ENCODE measurements at regions not wholly inside any gene's neighbourhood (a gene's known extent, or its start where the extent isn't known, plus 50 kb on each side); places are given as distances from the start of the nearest gene placed in this dataset.

- TF ChIP-seq CTCF (IDR thresholded peaks at IDR 0.05), result no peak
- TF ChIP-seq ZFX (IDR thresholded peaks at IDR 0.05; ENCODE audit: borderline replicate concordance), result no peak
Observed at GRCh38 chr12:73898645-73899044, 639.0 kb upstream of the ATXN7L3B start.
